AG04450 (cell line): ENCODE measurements at regions not wholly inside any gene's neighbourhood (a gene's known extent, or its start where the extent isn't known, plus 50 kb on each side); places are given as distances from the start of the nearest gene placed in this dataset.

Experiments
- CTCF ChIA-PET: fragments of 300-600, 350-600 bp; formaldehyde crosslinking; extraction: SDS; loops from one replicate; lab custom pipeline; 2022; ENCODE audit warnings: antibody characterized with exemption, inconsistent platforms; lab: Charles Lee
- POLR2A ChIA-PET: fragments of 350-600 bp; formaldehyde crosslinking; extraction: SDS; loops from one replicate; lab custom pipeline; 2021; ENCODE audit warnings: antibody characterized with exemption, inconsistent platforms; lab: Yijun Ruan, JAX
- DNase-seq: peaks from one replicate; pipeline ENCODE4 v3.0.0-alpha.2; 2011; ENCODE audit warnings: low read depth, low spot score
- H3K27ac ChIP-seq: one replicate; pipeline ENCODE4 v1.5.1; 2012; ENCODE audit warnings: low read depth, low read length, control low read depth
- H3K27me3 ChIP-seq: one replicate; pipeline ENCODE4 v1.6.0; 2012; ENCODE audit warnings: low read length; ENCODE audit not compliant: control insufficient read depth, insufficient read depth
- H3K4me3 ChIP-seq: 2 replicates; pipeline ENCODE4 v1.5.1; 2011; ENCODE audit warnings: mild to moderate bottlenecking, low read depth, low read length, control low read depth
- H3K9me3 ChIP-seq: 2 replicates; pipeline ENCODE4 v1.5.1; 2012; ENCODE audit warnings: low read length; ENCODE audit not compliant: control insufficient read depth, insufficient read depth
- TF ChIP-seq, protein P1 (sequence below): IDR thresholded peaks from 2 replicates; pipeline ENCODE4 v1.5.1; 2011; ENCODE audit warnings: low read depth, low read length, control low read depth, inconsistent platforms

DNA sequence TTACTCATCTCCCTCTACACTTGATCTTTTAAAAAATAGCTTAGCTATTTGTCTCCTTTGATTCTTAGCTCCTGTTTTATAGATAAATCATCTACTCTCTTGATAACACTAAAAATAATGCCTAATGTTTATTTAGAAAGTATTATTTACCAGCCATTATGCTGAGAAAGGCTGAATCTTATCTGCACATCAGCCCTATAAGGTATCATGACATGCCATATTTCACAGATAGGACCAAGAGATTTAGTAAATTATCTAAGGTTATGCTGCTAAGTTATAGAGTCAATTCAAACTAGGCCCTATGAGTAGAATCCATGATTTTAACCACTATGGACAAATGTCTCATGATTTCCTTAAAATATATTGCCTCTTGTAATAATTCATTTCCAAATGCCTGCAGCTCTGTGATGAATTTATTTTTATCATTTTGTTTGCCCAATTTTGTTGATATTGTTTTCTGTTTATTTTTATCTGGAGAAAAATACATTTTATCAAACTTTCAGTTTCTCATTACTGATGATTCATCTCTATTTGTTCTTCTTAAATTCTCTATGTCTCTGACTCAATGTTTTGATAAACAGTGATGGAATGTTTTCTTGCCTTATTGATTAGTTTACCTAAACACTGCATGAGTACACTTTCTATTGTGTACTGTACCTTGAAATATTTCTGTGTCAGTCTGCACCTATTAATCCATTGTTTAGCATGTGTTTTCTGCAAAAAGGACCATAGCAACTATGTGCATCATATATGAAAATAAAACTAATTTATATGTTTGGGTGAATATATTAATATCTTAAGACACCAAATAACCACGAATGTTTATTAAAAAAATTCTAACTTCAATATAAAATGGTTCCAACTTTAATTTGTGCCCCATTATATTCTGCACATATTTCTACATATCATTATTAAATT lies 300.8 kb downstream of the CDH9 start:
- no peak overlapping the region for H3K27ac ChIP-seq
- no peak for DNase-seq
- no peak overlapping the region for H3K4me3 ChIP-seq
- TF ChIP-seq, protein P1, sequence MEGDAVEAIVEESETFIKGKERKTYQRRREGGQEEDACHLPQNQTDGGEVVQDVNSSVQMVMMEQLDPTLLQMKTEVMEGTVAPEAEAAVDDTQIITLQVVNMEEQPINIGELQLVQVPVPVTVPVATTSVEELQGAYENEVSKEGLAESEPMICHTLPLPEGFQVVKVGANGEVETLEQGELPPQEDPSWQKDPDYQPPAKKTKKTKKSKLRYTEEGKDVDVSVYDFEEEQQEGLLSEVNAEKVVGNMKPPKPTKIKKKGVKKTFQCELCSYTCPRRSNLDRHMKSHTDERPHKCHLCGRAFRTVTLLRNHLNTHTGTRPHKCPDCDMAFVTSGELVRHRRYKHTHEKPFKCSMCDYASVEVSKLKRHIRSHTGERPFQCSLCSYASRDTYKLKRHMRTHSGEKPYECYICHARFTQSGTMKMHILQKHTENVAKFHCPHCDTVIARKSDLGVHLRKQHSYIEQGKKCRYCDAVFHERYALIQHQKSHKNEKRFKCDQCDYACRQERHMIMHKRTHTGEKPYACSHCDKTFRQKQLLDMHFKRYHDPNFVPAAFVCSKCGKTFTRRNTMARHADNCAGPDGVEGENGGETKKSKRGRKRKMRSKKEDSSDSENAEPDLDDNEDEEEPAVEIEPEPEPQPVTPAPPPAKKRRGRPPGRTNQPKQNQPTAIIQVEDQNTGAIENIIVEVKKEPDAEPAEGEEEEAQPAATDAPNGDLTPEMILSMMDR, result no peak
- ChIA-PET POLR2A (no interaction called here), CTCF (no interaction called here)
- H3K9me3 ChIP-seq, result peaks cover 3% of the 10 kb centered on the region; the same call in 1 of the 2 replicates
- H3K27me3 ChIP-seq, result no peaks in the 10 kb centered on the region

DNA sequence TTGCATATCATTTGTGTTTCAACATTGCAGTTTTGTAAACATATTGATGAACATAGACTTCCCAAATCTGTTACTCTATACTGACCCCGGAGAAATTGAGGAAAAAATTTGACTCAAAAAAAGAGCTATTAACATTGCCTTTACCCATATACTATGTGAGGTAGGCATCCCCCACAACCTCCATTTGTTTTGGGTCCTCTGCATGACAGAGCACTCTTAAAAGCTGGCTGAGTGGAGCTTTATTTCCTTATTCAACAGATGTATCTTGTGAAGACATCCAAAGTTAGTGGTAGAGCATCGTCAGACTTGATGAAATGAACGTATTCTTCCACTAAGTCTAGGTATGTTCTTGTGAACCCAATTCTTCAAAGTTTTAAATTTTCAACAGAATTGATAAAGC lies 310.5 kb downstream of the CDH9 start:
- Histone ChIP-seq H3K27ac (no peak overlapping the region), H3K4me3 (no peak overlapping the region), H3K27me3 (no peaks in the 10 kb centered on the region), H3K9me3 (peaks cover 2% of the 10 kb centered on the region; the same call in 1 of the 2 replicates)
- ChIA-PET POLR2A (no interaction called here), CTCF (no interaction called here)
- DNase-seq, result no peak
- TF ChIP-seq, protein P1, result no peak

DNA sequence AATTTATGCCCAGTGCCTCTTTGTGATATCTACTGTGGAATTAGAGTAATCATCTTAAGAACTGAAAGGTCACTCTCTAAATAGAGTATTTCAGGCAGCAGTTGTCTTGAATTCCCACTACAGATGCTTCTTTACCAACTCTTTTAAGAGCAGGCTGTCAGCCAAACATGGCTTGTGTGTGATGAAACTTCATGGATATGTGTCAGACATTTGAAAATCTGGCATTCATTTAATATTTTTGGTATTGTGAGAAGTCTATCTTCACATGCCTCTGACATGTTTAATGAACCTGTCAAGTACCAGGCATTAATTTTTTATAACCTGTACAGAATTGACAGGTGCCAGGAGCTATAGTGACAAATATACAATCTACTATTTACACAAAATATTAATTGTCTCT lies 318.6 kb downstream of the CDH9 start:
- Histone ChIP-seq H3K27me3 (no peaks in the 10 kb centered on the region), H3K9me3 (no peaks in the 10 kb centered on the region; the same call in 1 of the 2 replicates), H3K27ac (no peak overlapping the region), H3K4me3 (no peak overlapping the region)
- DNase-seq, result no peak
- ChIA-PET POLR2A (no interaction called here), CTCF (no interaction called here)
- TF ChIP-seq, protein P1, result no peak

DNA sequence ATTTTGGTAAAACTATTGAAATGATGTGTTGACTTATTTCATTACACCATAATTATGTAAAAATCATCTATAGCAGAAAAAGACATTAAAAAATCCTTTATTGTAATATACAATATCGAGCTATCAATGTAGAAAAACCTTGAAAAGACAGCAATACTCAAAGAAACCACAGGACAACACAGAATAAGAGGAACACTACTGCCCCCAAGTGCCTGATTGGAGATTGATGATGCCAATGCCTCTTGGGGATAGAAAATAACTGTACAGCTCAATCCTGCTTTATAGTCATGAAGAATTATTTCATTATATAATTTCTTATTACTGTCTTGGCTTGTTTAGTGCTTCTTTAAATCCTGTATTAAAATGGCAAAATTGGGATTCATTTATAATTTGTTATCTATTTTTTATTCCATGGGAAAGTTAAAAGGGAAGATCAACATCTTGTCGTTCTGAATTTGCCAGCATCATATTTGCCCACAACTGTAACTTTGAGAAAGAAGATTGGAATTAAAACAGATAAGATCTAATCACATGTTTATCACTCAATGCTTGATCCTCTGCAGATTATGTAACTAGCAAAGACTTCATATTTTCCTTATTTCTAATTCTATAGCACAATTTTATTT lies 337.5 kb downstream of the CDH9 start:
- ChIA-PET CTCF (no interaction called here), POLR2A (no interaction called here)
- Histone ChIP-seq H3K27me3 (no peaks in the 10 kb centered on the region), H3K27ac (no peak overlapping the region), H3K4me3 (no peak overlapping the region), H3K9me3 (peaks cover 9% of the 10 kb centered on the region; the same call in 1 of the 2 replicates)
- DNase-seq, result no peak
- TF ChIP-seq, protein P1, result no peak

DNA sequence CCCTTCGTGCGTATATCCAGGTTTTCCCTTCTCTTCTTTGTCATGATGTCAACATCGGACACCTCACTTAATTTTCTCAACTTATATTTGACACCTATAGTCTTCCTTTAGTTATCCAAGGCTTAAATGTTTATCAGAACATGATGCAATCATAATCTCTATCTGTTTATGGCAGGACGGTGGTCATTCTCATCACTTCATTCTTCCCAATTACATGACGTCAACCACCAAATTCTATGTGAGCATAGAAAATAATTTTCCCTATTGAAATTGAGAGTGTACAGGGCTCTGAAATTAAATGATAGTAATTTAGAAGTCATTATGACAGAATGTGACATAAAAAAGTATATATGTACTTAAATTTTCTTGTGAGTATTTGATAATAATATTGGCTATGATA lies 345.4 kb downstream of the CDH9 start:
- no peak for DNase-seq
- H3K9me3 ChIP-seq, result no peaks in the 10 kb centered on the region

More for the DNA sequence above, 345.4 kb downstream of the CDH9 start:
- Histone ChIP-seq H3K27ac (no peak overlapping the region), H3K4me3 (no peak overlapping the region), H3K27me3 (no peaks in the 10 kb centered on the region)
- ChIA-PET POLR2A (no interaction called here), CTCF (no interaction called here)
- TF ChIP-seq, protein P1, result no peak
